ENCODE measurements at regions not wholly inside any gene's neighbourhood (a gene's known extent, or its start where the extent isn't known, plus 50 kb on each side); places are given as distances from the start of the nearest gene placed in this dataset.

DNA sequence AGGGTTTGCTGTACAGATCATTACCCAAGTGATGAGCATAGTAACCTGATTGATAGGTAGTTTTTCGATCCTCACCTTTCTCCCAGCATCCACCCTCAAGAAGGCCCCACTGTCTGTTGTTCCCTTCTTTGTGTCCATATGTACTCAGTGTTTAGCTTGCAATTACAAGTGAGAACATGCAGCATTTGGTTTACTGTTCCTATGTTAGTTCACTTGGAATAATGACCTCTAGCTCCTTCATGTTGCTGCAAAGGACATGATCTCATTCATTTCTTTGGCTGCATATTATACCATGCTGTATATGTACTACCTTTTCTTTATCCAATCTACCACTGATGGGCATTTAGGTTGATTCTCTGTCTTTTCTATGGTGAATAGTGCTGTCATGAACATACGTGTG lies 181.6 kb upstream of the FOXG1 start:
- Histone ChIP-seq H3K27me3 (ENCODE audit: insufficient read depth, low read depth, low read length) (no peaks in the 10 kb centered on the region), H4K20me1 (ENCODE audit: insufficient read depth) (no peaks in the 10 kb centered on the region), H3K27ac (ENCODE audit: low read length) (no peak overlapping the region), H3K4me3 (ENCODE audit: low read length) (no peak overlapping the region), H3K9me3 (ENCODE audit: low read length) (no peaks in the 10 kb centered on the region), H3K9me2 (ENCODE audit: insufficient read depth, low read length) (no peaks in the 10 kb centered on the region), H3K79me2 (replicated peaks; ENCODE audit: insufficient read depth, low read length) (no peaks in the 10 kb centered on the region), H3F3A (ENCODE audit: insufficient read depth, low read length, poor library complexity, severe bottlenecking) (no peaks in the 10 kb centered on the region), H3K36me3 (ENCODE audit: insufficient read depth, low read length) (no peaks in the 10 kb centered on the region), H3K9ac (ENCODE audit: low read length) (no peak overlapping the region), H3K4me2 (ENCODE audit: low read length) (no peak overlapping the region), H2AFZ (ENCODE audit: low read depth, low read length) (no peak overlapping the region)
- TF ChIP-seq RAD21 (conservative IDR thresholded peaks at IDR 0.05), result no peak
- no peak for TF ChIP-seq CTCF (IDR thresholded peaks at IDR 0.05; ENCODE audit: poor library complexity, severe bottlenecking)
- no peak for TF ChIP-seq MXI1 (conservative IDR thresholded peaks at IDR 0.05; ENCODE audit: poor library complexity, severe bottlenecking)
- no peak for TF ChIP-seq POLR2AphosphoS5 (IDR thresholded peaks at IDR 0.05)
- TF ChIP-seq REST (IDR thresholded peaks at IDR 0.05; ENCODE audit: borderline replicate concordance), result no peak
- TF ChIP-seq EZH2 (IDR thresholded peaks at IDR 0.05; ENCODE audit: borderline replicate concordance, insufficient read depth, low read length, poor library complexity, severe bottlenecking), result no peak
- no peak for TF ChIP-seq SMC3 (conservative IDR thresholded peaks at IDR 0.05; ENCODE audit: poor library complexity)
- TF ChIP-seq TAF1 (IDR thresholded peaks at IDR 0.05; ENCODE audit: low read depth), result no peak
- TF ChIP-seq EP300 (conservative IDR thresholded peaks at IDR 0.05; ENCODE audit: poor library complexity, severe bottlenecking), result no peak

- no peaks in the 10 kb centered on the region for H3K27me3 ChIP-seq (ENCODE audit: insufficient read depth, low read depth, low read length)
- no peaks in the 10 kb centered on the region for H3F3A ChIP-seq (ENCODE audit: insufficient read depth, low read length, poor library complexity, severe bottlenecking)
- no peak overlapping the region for H3K9ac ChIP-seq (ENCODE audit: low read length)
- no peaks in the 10 kb centered on the region for H3K9me3 ChIP-seq (ENCODE audit: low read length)
- no peaks in the 10 kb centered on the region for H3K79me2 ChIP-seq (replicated peaks; ENCODE audit: insufficient read depth, low read length)
- H3K27ac ChIP-seq (ENCODE audit: low read length), result no peak overlapping the region
- H3K4me3 ChIP-seq (ENCODE audit: low read length), result no peak overlapping the region
- no peaks in the 10 kb centered on the region for H3K36me3 ChIP-seq (ENCODE audit: insufficient read depth, low read length)
- no peak overlapping the region for H2AFZ ChIP-seq (ENCODE audit: low read depth, low read length)
- no peaks in the 10 kb centered on the region for H4K20me1 ChIP-seq (ENCODE audit: insufficient read depth)
- TF ChIP-seq REST (IDR thresholded peaks at IDR 0.05; ENCODE audit: borderline replicate concordance), result no peak
- TF ChIP-seq TAF1 (IDR thresholded peaks at IDR 0.05; ENCODE audit: low read depth), result no peak
- no peak for TF ChIP-seq RAD21 (conservative IDR thresholded peaks at IDR 0.05)
- no peak for TF ChIP-seq EP300 (conservative IDR thresholded peaks at IDR 0.05; ENCODE audit: poor library complexity, severe bottlenecking)
- TF ChIP-seq MXI1 (conservative IDR thresholded peaks at IDR 0.05; ENCODE audit: poor library complexity, severe bottlenecking), result no peak
- no peak for TF ChIP-seq EZH2 (IDR thresholded peaks at IDR 0.05; ENCODE audit: borderline replicate concordance, insufficient read depth, low read length, poor library complexity, severe bottlenecking)
- no peak for TF ChIP-seq POLR2AphosphoS5 (IDR thresholded peaks at IDR 0.05)
- TF ChIP-seq SMC3 (conservative IDR thresholded peaks at IDR 0.05; ENCODE audit: poor library complexity), result no peak
- no peak for TF ChIP-seq CTCF (IDR thresholded peaks at IDR 0.05; ENCODE audit: poor library complexity, severe bottlenecking)
- H3K9me2 ChIP-seq (ENCODE audit: insufficient read depth, low read length), result no peaks in the 10 kb centered on the region
- no peak overlapping the region for H3K4me2 ChIP-seq (ENCODE audit: low read length)
These were observed 176.8 kb upstream of the FOXG1 start for GRCh38 chr14:28589792-28590191.
